HG03432 (cell line): ENCODE measurements at regions not wholly inside any gene's neighbourhood (a gene's known extent, or its start where the extent isn't known, plus 50 kb on each side); places are given as distances from the start of the nearest gene placed in this dataset.
"Not testable (repeated sequence)": the region's sequence is repeated elsewhere in the genome, so short reads cannot be mapped to it uniquely, and the experiment has no call there.

Experiments used
- ATAC-seq: cut with Tn5 transposase; IDR thresholded peaks from one replicate; pipeline ENCODE4 v1.9.1; 2021; ENCODE audit warnings: mild to moderate bottlenecking, moderate library complexity; ENCODE audit not compliant: unreplicated experiment

DNA sequence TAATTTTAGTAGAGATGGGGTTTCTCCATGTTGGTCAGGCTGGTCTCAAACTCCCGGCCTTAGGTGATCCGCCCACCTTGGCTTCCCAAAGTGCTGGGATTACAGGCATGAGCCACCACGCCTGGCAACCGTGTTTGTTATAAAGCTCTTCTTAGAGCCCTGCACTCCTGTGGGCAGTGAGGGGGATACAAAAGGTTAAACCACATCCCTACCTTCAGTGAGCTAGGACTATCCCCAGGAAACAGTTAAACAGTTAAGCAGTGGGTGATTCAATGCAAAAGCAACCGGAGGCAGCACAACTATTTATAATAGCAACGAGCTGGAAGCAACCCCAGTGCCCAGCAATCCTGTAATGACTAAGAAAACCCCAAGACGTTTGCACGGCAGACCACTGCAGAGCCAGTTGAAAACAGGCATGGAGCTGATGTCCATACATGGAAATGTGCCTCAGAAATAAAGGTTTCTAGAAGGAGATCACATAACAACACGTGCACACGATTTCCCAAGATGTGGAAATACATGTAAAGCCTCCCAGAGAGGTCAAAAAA is 107.2 kb upstream of the LYZL2 start:
- peak; percentile 86 for ATAC-seq

GRCh38 chr10:30734901-30735300 is 105.3 kb upstream of the LYZL2 start:
- no peak for ATAC-seq

DNA sequence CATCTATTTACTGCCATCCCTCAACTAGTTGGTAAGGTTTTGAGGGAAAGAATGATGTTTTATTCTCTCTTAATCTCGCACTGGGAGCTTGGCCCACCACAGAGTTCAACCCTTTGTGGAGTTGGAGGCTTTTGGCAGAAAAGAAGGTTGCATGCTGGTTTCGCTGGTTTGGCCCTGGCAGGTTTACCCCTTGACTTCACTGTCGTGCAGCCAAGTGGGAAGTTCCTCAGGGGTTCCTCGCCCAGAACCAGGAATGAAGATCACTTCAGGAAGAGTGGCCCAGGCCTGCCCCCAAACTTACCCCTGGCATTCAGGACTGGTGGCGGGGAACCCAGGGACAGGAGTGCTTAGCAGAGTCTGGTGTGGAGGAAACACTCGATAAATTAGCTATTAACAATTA is 103.1 kb upstream of the LYZL2 start:
- ATAC-seq, result no peak

DNA sequence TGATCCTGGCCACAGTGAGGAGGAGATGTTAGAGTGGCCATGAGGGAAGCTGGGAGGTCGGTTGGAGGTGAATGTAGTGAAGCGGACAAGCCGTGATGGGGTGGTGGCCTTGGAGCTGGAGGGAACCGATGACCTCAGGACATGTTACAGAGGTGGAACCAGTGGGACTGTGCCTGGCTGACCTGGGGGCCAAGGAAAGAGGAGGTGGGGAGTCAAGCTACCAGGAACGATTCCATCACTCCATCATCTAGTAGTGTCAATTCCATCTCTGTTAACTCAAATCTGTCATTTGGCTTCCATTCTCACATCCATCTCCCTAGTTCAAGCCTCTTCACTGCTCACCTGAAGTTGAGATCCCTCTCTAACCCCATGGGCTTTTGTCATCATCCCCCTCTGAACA is 102.4 kb upstream of the LYZL2 start:
- no peak for ATAC-seq

DNA sequence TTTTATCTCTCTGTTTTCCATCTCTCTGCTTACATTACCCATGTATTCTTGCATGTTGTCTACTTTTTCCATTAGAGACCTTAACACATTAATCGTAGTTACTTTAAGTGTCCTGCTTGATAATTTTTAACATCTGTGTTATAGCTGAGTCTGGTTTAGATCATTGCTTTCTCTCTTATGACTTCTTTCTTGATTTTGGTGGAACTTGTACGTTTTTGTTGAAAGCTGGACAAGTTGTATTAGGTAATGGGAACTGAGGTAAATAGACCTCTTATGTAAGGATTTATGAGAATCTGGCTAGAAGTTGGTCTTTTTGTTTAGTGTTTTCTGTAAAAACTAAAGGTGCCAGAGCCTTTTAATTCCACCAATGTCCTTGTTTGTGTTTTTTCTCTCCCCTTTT is 100.8 kb upstream of the LYZL2 start:
- ATAC-seq, result no peak

DNA sequence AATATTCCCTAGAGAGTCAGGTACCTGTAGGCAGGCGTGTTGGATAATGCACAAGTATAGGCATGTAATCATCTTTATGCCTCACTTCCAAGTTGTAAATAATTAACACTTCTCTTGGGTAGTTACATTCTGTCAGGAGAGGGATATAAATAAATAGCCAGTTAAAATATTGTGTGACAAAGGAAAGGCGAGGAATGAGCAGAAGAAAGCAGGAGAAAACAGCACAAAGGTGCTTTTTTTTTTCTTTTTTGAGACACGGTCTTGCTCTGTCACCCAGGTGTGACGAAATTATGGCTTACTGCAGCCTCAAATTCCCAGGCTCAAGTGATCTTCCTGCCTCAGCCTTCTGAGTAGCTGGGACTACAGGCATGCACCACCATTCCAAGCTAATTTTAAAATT is 99.2 kb upstream of the LYZL2 start:
- no peak for ATAC-seq

DNA sequence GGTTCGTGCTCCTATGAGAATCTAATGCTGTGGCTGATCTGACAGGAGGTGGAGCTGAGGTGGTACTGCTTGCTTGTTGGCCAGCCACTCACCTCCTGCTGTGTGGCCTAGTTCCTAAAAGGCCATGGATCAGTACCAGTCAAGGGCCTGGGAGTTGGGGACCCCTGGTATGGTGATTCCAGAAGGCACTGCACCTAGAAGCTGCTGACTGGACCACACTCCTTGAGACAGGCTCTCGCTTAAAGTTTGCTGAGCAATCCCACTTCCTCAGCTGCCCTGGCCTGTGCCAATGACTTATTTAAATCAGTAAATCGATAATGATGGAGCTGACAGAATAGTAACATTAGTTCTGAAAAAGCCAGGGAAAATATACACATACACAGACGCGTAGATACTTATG is 98.6 kb upstream of the LYZL2 start:
- ATAC-seq, result no peak

GRCh38 chr10:30727524-30727923 is 98.0 kb upstream of the LYZL2 start:
- no peak for ATAC-seq

DNA sequence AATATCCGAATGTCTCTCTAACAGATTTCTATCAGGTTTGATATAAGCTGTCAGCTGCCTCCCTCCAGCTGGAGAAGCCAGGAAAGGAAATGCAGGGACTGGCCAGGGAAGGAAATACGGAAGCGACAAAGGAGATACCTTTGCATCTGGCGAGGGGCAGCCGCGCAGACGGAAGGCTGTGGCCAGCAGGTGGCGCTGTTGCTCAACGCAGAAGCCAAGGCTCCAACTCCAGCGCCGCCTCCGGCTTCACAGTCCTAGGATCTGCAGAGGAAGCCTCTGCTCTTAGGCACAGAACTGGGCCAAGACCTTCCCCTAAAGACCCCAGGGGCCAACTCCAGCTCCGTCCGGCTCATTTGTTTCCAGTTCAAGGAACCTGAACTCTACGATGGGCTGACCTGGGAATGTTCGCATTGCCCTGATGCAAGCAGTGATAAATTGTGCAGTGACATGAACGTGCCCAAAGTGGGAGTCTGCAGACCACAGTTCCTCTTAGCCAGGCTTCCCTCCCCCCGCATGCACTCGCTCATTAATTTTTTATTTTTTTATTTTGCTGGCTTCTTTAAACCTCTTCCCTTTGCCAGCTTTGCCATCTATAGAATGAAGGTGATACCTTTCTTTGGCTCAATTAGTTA is 97.3 kb upstream of the LYZL2 start:
- ATAC-seq, result peak; percentile 86

- ATAC-seq, result no peak
Observed at GRCh38 chr10:30725661-30726060, 96.1 kb upstream of the LYZL2 start.

DNA sequence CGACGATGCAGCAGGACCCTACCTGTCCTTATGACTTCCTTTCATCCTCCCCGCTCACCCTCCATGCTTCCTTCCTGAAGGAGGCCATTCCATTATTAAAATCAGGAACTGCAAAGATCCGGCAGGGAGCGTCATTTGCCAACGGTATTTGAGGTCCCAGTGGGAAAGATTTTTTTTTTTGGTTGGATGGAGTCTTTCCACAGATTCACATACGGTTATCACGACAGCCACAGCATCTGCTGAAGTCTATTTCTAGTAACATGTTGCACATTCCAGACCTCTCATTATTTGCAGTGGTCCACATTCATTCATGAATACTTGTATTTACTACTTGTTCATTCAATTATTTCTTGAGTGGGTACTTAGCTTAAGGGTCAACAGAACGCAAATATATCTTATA is 94.7 kb upstream of the LYZL2 start:
- ATAC-seq, result no peak

DNA sequence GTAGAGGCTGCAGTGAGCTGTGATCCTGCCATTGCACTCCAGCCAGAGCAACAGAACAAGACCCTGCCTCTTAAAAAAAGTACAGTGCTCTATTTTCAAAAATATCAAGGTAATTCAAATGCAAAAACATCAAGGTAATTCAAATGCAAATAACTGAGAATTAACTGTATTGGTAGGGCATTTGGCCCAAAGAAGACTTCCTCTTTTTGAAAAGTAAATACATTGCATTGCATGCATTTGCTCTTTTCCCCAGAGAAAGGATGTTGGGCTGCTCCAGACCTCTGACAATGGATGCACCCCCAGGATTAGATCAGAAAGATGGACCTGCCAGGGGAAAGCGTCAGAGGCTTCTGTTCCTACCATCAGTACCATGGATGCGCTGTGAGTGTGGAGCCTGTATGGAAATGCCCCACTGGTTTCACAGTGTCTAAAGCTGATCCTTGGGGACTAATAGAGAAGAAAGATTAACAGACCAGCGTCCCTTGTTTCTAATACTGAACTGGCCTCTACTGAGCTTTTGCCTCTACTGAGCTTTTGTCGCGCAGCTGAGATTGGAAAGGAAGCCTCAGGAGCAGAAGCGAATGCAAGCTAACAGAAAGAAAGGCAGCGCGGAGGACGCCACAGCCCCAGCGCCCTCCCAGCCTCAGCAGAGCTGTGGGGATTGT is 93.5 kb upstream of the LYZL2 start:
- no peak for ATAC-seq

DNA sequence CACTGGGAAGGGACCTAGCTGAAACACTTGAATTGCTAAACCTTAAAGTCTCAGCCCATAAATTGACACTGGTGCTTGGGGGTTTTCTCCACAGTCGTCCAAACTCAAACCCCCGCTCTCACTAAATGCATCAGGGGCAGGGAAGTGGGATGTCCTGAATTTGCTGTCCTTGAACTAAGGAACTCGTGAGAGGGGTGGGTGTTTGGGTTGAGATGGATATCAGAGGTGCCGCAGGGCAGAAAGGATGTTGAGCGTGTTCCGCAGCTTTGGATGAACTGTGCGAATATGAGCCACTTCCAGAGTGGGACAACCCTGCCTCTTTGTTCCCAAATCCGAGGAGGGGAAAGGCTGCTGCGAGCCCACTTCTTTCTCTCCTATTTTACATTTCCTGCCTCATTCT is 90.3 kb upstream of the LYZL2 start:
- no peak for ATAC-seq

DNA sequence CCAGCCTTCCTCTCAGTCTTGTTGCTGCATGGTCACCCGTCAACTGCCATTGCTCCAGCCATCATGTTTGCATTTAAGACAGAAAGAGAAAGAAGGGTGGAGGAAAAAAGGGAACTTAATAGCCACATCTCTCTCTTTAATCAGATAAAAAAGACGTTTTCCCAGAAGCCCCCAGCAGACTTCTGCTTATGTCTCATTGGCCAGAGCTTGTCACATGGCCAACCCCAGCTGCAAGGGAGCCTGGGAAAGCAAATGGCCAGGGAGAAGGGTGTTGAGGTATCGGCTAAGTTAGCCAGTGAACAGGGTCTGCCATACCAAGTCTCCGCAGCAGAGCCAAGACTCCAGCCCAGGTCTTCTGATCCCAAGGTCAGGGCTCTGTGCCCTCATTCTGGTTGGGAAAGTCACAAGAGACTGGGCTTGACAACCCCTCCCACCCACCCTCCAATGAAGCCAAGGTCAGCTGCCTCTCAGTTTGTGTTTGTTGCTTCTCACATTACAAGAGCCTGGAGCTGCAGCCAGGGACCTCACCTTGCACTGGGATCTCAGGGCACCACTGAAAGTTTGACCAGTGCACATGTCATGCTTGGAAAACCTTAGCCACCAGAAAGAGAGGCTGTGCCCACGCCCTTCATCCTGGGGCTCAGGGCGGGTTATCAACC is 80.3 kb upstream of the LYZL2 start:
- ATAC-seq, result no peak

DNA sequence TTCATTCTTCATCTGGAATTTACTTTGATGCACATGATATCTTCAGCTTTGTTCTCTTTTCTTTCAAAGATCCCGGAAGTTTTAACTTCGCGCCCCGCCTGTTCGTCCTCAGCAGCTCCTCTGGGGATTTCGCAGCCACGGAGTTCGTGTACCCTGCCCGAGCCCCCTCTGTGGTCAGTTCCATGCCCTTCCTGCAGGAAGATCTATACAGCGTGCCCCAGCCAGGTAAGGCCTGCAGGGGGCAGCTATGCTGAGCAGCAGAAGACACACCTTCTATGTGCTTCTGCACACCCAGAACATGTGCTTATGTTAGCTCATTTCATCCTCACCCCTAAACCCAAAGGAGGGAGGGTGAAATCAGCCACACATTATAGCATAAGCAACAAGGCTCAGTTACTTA is 79.7 kb upstream of the LYZL2 start:
- ATAC-seq, result no peak

GRCh38 chr10:30708234-30708633 is 78.7 kb upstream of the LYZL2 start:
- no peak for ATAC-seq

- not testable (repeated sequence) for ATAC-seq
Observed at GRCh38 chr10:30706189-30706588, 76.6 kb upstream of the LYZL2 start.

- peak; percentile 27 for ATAC-seq
Observed at GRCh38 chr10:30705625-30706149, 76.1 kb upstream of the LYZL2 start.

GRCh38 chr10:30705101-30705624 is 75.6 kb upstream of the LYZL2 start:
- peak; percentile 43 for ATAC-seq

DNA sequence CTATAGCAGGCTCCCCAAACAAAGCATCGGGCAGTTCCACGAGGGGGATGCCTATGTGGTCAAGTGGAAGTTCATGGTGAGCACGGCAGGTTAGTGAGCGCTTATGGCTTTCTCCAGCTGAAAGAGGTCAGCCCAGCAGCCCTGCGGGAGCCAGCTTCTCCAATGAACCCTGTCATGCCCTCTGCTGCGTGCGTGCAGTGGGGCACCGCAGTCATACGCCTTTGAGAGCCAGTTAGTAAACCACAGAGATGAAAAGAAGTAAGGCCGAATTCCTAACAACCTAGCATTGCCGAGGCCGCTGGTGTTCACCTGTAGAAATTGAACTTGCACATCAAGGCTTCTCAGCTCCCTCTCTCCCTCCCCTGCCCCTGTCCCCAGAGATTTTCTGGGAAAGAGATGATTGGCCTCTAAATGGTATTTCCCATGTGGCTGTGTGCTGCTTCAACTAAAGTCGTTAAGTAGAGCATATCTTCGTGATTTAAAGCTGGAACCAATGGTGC is 75.1 kb upstream of the LYZL2 start:
- peak; percentile 1 for ATAC-seq

- no peak for ATAC-seq
Observed at GRCh38 chr10:30704026-30704600, 74.6 kb upstream of the LYZL2 start.
